Neural progenitor cell (in vitro differentiated cells): ENCODE measurements at regions not wholly inside any gene's neighbourhood (a gene's known extent, or its start where the extent isn't known, plus 50 kb on each side); places are given as distances from the start of the nearest gene placed in this dataset.

ENCODE experiments used
- DNase-seq: peaks from one replicate; pipeline ENCODE4 v3.0.0-alpha.2; 2016; ENCODE audit warnings: low spot score
- H2AFZ ChIP-seq: fragments of 200-600 bp; sonication (generic); replicated peaks from 2 replicates; pipeline ENCODE4 v1.6.1; 2016; ENCODE audit warnings: antibody characterized with exemption
- H3F3A ChIP-seq: fragments of 200-600 bp; sonication (generic); 2 replicates; pipeline ENCODE4 v1.6.1; 2016; ENCODE audit warnings: antibody characterized with exemption, low read depth
- H3K27ac ChIP-seq: fragments of 200-600 bp; sonication (generic); 2 replicates; pipeline ENCODE4 v1.5.1; 2016; ENCODE audit warnings: mild to moderate bottlenecking
- H3K27me3 ChIP-seq: fragments of 200-600 bp; sonication (generic); 2 replicates; pipeline ENCODE4 v1.6.1; 2016; ENCODE audit warnings: mild to moderate bottlenecking, moderate library complexity
- H3K36me3 ChIP-seq: fragments of 200-600 bp; sonication (generic); 2 replicates; pipeline ENCODE4 v1.5.1; 2016
- H3K4me1 ChIP-seq: fragments of 200-600 bp; sonication (generic); 2 replicates; pipeline ENCODE4 v1.6.1; 2016; ENCODE audit warnings: mixed run types
- H3K4me2 ChIP-seq: fragments of 200-600 bp; sonication (generic); 2 replicates; pipeline ENCODE4 v1.6.1; 2016
- H3K4me3 ChIP-seq: fragments of 200-600 bp; sonication (generic); 2 replicates; pipeline ENCODE4 v1.5.1; 2016
- H3K79me2 ChIP-seq: fragments of 200-600 bp; sonication (generic); 2 replicates; pipeline ENCODE4 v1.6.1; 2016; ENCODE audit warnings: low read depth
- H3K9ac ChIP-seq: fragments of 200-600 bp; sonication (generic); 2 replicates; pipeline ENCODE4 v1.6.1; 2016
- H3K9me3 ChIP-seq: fragments of 200-600 bp; sonication (generic); 2 replicates; pipeline ENCODE4 v1.5.1; 2016; ENCODE audit warnings: low read depth
- H4K20me1 ChIP-seq: fragments of 200-600 bp; sonication (generic); 2 replicates; pipeline ENCODE4 v1.6.1; 2016; ENCODE audit warnings: low read depth
- H3K27ac Mint-ChIP-seq: 3 replicates; pipeline ENCODE4 v1.8.0; 2021; ENCODE audit warnings: mixed read lengths
- H3K27me3 Mint-ChIP-seq: 2 replicates; pipeline ENCODE4 v1.8.0; 2022; ENCODE audit warnings: low read depth, mild to moderate bottlenecking, inconsistent platforms, moderate library complexity, mixed read lengths; ENCODE audit not compliant: insufficient read depth
- H3K36me3 Mint-ChIP-seq: 3 replicates; pipeline ENCODE4 v1.8.0; 2021; ENCODE audit warnings: mixed read lengths
- H3K4me1 Mint-ChIP-seq: 3 replicates; pipeline ENCODE4 v1.8.0; 2021; ENCODE audit warnings: mixed read lengths
- H3K4me3 Mint-ChIP-seq: 3 replicates; pipeline ENCODE4 v1.8.0; 2021; ENCODE audit warnings: mild to moderate bottlenecking, moderate library complexity, mixed read lengths
- H3K9me3 Mint-ChIP-seq: 3 replicates; pipeline ENCODE4 v1.8.0; 2020; ENCODE audit warnings: mixed read lengths
- EZH2 ChIP-seq: fragments of 200-600 bp; sonication (generic); IDR thresholded peaks from 2 replicates; pipeline ENCODE4 v1.6.1; 2017; ENCODE audit warnings: antibody characterized with exemption, mild to moderate bottlenecking, moderate library complexity
- EZH2phosphoT487 ChIP-seq: fragments of 200-600 bp; sonication (generic); IDR thresholded peaks from 2 replicates; pipeline ENCODE4 v1.6.1; 2017; ENCODE audit warnings: antibody characterized with exemption
- TF ChIP-seq, protein P1 (sequence below): fragments of 200-600 bp; sonication (generic); IDR thresholded peaks from 2 replicates; pipeline ENCODE4 v1.5.1; 2017; ENCODE audit warnings: antibody characterized with exemption, mild to moderate bottlenecking

DNA sequence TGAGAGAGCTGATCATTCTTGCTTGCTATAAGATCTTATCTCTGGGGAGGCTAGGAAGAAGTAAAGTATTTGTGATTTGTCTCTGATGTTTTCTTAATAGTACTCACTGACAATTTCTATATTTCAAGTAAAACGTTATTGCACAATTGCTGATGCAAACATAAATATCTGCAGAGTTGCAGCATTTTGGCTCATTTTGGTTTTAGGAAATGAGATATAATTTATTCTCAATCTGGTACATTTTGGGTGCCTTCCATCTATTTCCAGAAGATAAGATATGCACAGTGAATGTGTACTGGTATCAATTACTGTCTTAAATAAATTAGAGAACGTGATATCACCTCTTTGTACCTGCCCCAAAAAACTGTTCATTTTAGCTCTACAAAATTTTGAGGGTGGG is 1431.5 kb downstream of the BRINP3 start:
- H3K9ac ChIP-seq = no peak overlapping the region
- Mint-ChIP-seq H3K4me1 (no peaks in the 10 kb centered on the region), H3K27me3 (no peaks in the 10 kb centered on the region), H3K9me3 (no peaks in the 10 kb centered on the region), H3K4me3 (no peak overlapping the region), H3K27ac (no peak overlapping the region), H3K36me3 (no peaks in the 10 kb centered on the region)
- H2AFZ ChIP-seq = no peak overlapping the region
- H3K4me1 ChIP-seq = no peaks in the 10 kb centered on the region
- TF ChIP-seq, protein P1, sequence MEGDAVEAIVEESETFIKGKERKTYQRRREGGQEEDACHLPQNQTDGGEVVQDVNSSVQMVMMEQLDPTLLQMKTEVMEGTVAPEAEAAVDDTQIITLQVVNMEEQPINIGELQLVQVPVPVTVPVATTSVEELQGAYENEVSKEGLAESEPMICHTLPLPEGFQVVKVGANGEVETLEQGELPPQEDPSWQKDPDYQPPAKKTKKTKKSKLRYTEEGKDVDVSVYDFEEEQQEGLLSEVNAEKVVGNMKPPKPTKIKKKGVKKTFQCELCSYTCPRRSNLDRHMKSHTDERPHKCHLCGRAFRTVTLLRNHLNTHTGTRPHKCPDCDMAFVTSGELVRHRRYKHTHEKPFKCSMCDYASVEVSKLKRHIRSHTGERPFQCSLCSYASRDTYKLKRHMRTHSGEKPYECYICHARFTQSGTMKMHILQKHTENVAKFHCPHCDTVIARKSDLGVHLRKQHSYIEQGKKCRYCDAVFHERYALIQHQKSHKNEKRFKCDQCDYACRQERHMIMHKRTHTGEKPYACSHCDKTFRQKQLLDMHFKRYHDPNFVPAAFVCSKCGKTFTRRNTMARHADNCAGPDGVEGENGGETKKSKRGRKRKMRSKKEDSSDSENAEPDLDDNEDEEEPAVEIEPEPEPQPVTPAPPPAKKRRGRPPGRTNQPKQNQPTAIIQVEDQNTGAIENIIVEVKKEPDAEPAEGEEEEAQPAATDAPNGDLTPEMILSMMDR = no peak
- TF ChIP-seq EZH2phosphoT487 (no peak), EZH2 (no peak)
- H3F3A ChIP-seq = no peaks in the 10 kb centered on the region
- no peak overlapping the region for H3K4me2 ChIP-seq
- no peaks in the 10 kb centered on the region for H3K36me3 ChIP-seq
- H3K27ac ChIP-seq = no peak overlapping the region
- H3K9me3 ChIP-seq = no peaks in the 10 kb centered on the region
- no peak for DNase-seq
- H3K79me2 ChIP-seq = no peaks in the 10 kb centered on the region
- no peaks in the 10 kb centered on the region for H3K27me3 ChIP-seq
- no peak overlapping the region for H3K4me3 ChIP-seq
- H4K20me1 ChIP-seq = no peaks in the 10 kb centered on the region

DNA sequence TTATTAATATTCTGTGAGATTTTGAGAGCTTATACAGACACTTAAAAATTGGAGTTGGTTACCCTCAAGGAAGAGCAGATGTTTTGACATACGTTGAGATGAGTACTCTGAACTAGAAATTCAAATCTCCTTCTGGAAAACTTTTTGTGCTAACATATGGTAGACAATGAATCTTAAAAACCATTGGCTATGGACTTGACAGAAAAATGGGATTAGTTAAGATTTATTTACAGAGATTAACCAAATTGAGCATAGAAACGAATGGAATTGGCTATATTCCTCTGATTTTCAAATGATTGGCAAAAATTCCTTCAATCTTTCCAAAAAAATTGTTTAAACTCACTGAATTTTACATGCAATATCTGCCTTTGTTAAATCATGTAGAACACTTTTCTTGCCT is 1392.9 kb downstream of the BRINP3 start:
- Mint-ChIP-seq H3K36me3 (no peaks in the 10 kb centered on the region), H3K9me3 (no peaks in the 10 kb centered on the region), H3K27me3 (no peaks in the 10 kb centered on the region), H3K4me3 (no peak overlapping the region), H3K27ac (no peak overlapping the region), H3K4me1 (no peaks in the 10 kb centered on the region)
- Histone ChIP-seq H4K20me1 (no peaks in the 10 kb centered on the region), H3K9me3 (no peaks in the 10 kb centered on the region), H3K27me3 (no peaks in the 10 kb centered on the region), H3K27ac (no peak overlapping the region), H2AFZ (no peak overlapping the region), H3K4me1 (no peaks in the 10 kb centered on the region), H3K9ac (no peak overlapping the region), H3K79me2 (no peaks in the 10 kb centered on the region), H3F3A (no peaks in the 10 kb centered on the region), H3K4me3 (no peak overlapping the region), H3K4me2 (no peak overlapping the region), H3K36me3 (no peaks in the 10 kb centered on the region)
- TF ChIP-seq EZH2phosphoT487 (no peak), EZH2 (no peak)
- TF ChIP-seq, protein P1 = no peak
- no peak for DNase-seq

DNA sequence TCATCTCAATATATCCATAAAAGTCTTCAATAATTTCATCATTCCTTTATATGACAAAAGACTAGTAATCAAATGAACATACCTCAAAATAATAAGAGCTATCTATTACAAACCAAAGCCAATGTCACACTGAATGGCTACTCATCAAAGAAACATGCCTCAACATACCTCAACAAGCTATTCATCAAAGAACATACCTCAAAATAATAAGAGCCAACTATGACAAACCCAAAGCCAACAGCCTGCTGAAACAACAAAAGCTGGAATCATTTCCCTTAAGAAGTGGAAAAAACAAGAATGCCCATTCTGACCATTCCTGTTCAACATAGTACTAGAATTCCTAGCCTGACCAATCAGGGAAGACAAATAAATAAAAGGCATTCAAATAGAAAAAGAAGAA is 1373.7 kb downstream of the BRINP3 start:
- H3K27me3 ChIP-seq = no peaks in the 10 kb centered on the region
- no peaks in the 10 kb centered on the region for H3K9me3 ChIP-seq
- no peaks in the 10 kb centered on the region for H4K20me1 ChIP-seq
- H3K27me3 Mint-ChIP-seq = no peaks in the 10 kb centered on the region
- H3F3A ChIP-seq = no peaks in the 10 kb centered on the region
- no peaks in the 10 kb centered on the region for H3K4me1 ChIP-seq
- H3K36me3 Mint-ChIP-seq = no peaks in the 10 kb centered on the region
- H3K27ac ChIP-seq = no peak overlapping the region
- no peaks in the 10 kb centered on the region for H3K79me2 ChIP-seq
- H3K9me3 Mint-ChIP-seq = peaks cover 2% of the 10 kb centered on the region
- no peak for DNase-seq
- TF ChIP-seq EZH2phosphoT487 (no peak), EZH2 (no peak)
- TF ChIP-seq, protein P1 = no peak
- H2AFZ ChIP-seq = no peak overlapping the region
- no peaks in the 10 kb centered on the region for H3K4me1 Mint-ChIP-seq
- H3K4me3 ChIP-seq = no peak overlapping the region
- H3K27ac Mint-ChIP-seq = no peak overlapping the region
- no peaks in the 10 kb centered on the region for H3K36me3 ChIP-seq
- H3K4me2 ChIP-seq = no peak overlapping the region
- H3K9ac ChIP-seq = no peak overlapping the region
- H3K4me3 Mint-ChIP-seq = no peak overlapping the region
